Vagina (tissue), 2 donors: ENCODE measurements at regions not wholly inside any gene's neighbourhood (a gene's known extent, or its start where the extent isn't known, plus 50 kb on each side); places are given as distances from the start of the nearest gene placed in this dataset.

Source experiments
- DNase-seq, 2 donors: peaks; one replicate each; pipeline ENCODE4 v3.0.0-alpha.2; 2017; ENCODE audit errors: extremely low spot score in 2 of 2
- H3K27ac ChIP-seq: fragments of 200-600 bp; sonication (generic); one replicate; pipeline ENCODE4 v1.5.1; 2019
- H3K27me3 ChIP-seq: fragments of 200-600 bp; sonication (generic); one replicate; pipeline ENCODE4 v1.5.1; 2019
- H3K36me3 ChIP-seq, 2 donors: fragments of 200-600 bp; sonication (generic); one replicate each; pipeline ENCODE4 v1.5.1; 2017 to 2019
- H3K4me1 ChIP-seq: fragments of 200-600 bp; sonication (generic); one replicate; pipeline ENCODE4 v1.5.1; 2019
- H3K4me3 ChIP-seq, 2 donors: fragments of 200-600 bp; sonication (generic); 1 replicate in 1 of 2; 2 replicates in 1 of 2; pipeline ENCODE4 v1.5.1; 2016 to 2019
- H3K9me3 ChIP-seq: fragments of 200-600 bp; sonication (generic); one replicate; pipeline ENCODE4 v1.5.1; 2019
- POLR2A ChIP-seq, 2 donors: fragments of 450-650 bp; IDR thresholded peaks; one replicate each; pipeline ENCODE4 v1.6.1; 2017; ENCODE audit warnings: antibody characterized with exemption in 2 of 2, mild to moderate bottlenecking in 2 of 2, moderate library complexity in 2 of 2
- POLR2AphosphoS5 ChIP-seq, 2 donors: sonication (generic); formaldehyde crosslinking; IDR thresholded peaks; one replicate each; pipeline ENCODE4 v1.9.0; 2017; ENCODE audit warnings: antibody characterized with exemption in 2 of 2, mild to moderate bottlenecking in 2 of 2, low read depth in 1 of 2; ENCODE audit not compliant: insufficient read depth in 1 of 2
- intact Hi-C: fragments of 100-400 bp; cut with DNase I; formaldehyde crosslinking; loops from one replicate; pipeline ENCODE4 v1.15.1; 2023
- TF ChIP-seq, protein P1 (sequence below), 3 experiments: fragments of 450-650 bp in 2 of 3; fragments of 200-600 bp in 1 of 3; sonication (generic) in 1 of 3; IDR thresholded peaks; one replicate each; pipeline ENCODE4 v1.5.1; 2017 to 2019; ENCODE audit warnings: antibody characterized with exemption in 3 of 3, mild to moderate bottlenecking in 2 of 3, moderate library complexity in 2 of 3

- peak in 1 of 2 donors; percentile 25 for DNase-seq
- H3K27me3 ChIP-seq = no peaks in the 10 kb centered on the region
Measured at GRCh38 chr1:30612536-30613065, 110.8 kb downstream of the MATN1 start.

GRCh38 chr1:30611741-30612309 is 111.6 kb downstream of the MATN1 start:
- H3K36me3 ChIP-seq = no peaks in the 10 kb centered on the region
- H3K27me3 ChIP-seq = no peaks in the 10 kb centered on the region
- no peak overlapping the region for H3K27ac ChIP-seq
- no peaks in the 10 kb centered on the region for H3K4me1 ChIP-seq
- no peaks in the 10 kb centered on the region for H3K9me3 ChIP-seq
- intact Hi-C loops = no loop called here
- TF ChIP-seq, protein P1, sequence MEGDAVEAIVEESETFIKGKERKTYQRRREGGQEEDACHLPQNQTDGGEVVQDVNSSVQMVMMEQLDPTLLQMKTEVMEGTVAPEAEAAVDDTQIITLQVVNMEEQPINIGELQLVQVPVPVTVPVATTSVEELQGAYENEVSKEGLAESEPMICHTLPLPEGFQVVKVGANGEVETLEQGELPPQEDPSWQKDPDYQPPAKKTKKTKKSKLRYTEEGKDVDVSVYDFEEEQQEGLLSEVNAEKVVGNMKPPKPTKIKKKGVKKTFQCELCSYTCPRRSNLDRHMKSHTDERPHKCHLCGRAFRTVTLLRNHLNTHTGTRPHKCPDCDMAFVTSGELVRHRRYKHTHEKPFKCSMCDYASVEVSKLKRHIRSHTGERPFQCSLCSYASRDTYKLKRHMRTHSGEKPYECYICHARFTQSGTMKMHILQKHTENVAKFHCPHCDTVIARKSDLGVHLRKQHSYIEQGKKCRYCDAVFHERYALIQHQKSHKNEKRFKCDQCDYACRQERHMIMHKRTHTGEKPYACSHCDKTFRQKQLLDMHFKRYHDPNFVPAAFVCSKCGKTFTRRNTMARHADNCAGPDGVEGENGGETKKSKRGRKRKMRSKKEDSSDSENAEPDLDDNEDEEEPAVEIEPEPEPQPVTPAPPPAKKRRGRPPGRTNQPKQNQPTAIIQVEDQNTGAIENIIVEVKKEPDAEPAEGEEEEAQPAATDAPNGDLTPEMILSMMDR (IDR thresholded peaks at IDR 0.05) = no peak
- no peak for TF ChIP-seq POLR2AphosphoS5 (IDR thresholded peaks at IDR 0.05; ENCODE audit: insufficient read depth in 1 of 2, low read depth in 1 of 2)
- no peak for TF ChIP-seq POLR2A (IDR thresholded peaks at IDR 0.05)
- H3K4me3 ChIP-seq = no peak overlapping the region
- DNase-seq = peak; percentile 49 to 79

More at GRCh38 chr1:30612536-30613065, 110.8 kb downstream of the MATN1 start:
- H3K4me1 ChIP-seq = no peaks in the 10 kb centered on the region
- intact Hi-C loops = no loop called here
- no peaks in the 10 kb centered on the region for H3K36me3 ChIP-seq
- H3K27ac ChIP-seq = no peak overlapping the region
- H3K4me3 ChIP-seq = no peak overlapping the region
- TF ChIP-seq POLR2AphosphoS5 (IDR thresholded peaks at IDR 0.05; ENCODE audit: insufficient read depth in 1 of 2, low read depth in 1 of 2) = no peak
- TF ChIP-seq, protein P1 (IDR thresholded peaks at IDR 0.05) = no peak
- no peak for TF ChIP-seq POLR2A (IDR thresholded peaks at IDR 0.05)
- no peaks in the 10 kb centered on the region for H3K9me3 ChIP-seq

GRCh38 chr1:30610917-30611316 is 112.5 kb downstream of the MATN1 start:
- no peaks in the 10 kb centered on the region for H3K9me3 ChIP-seq
- H3K27ac ChIP-seq = no peak overlapping the region
- H3K27me3 ChIP-seq = no peaks in the 10 kb centered on the region
- no peaks in the 10 kb centered on the region for H3K36me3 ChIP-seq
- no peak for TF ChIP-seq POLR2AphosphoS5 (IDR thresholded peaks at IDR 0.05; ENCODE audit: insufficient read depth in 1 of 2, low read depth in 1 of 2)
- TF ChIP-seq, protein P1 (IDR thresholded peaks at IDR 0.05) = no peak
- no peak for TF ChIP-seq POLR2A (IDR thresholded peaks at IDR 0.05)
- no peak overlapping the region for H3K4me3 ChIP-seq
- H3K4me1 ChIP-seq = no peaks in the 10 kb centered on the region
- peak; percentile 54 to 64 for DNase-seq
- intact Hi-C loops = no loop called here

DNA sequence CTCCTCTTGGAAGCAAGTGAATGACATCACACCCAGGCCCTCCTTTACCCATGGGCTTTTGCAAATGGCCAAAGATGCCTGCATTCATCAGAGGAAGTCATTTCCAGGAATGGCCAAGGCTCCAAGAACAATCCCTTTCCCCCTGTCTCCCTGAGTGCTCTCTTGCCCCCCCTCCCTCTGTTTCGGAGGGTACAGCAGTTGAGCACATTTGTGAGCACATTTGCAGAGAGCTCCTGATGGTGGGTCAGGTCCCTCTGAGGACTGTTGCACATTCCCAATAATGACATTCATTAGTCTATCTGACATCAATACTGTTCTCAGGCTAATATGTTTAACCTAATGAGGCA is 113.4 kb downstream of the MATN1 start:
- intact Hi-C loops = no loop called here
- Histone ChIP-seq H3K4me1 (no peaks in the 10 kb centered on the region), H3K36me3 (no peaks in the 10 kb centered on the region), H3K9me3 (no peaks in the 10 kb centered on the region), H3K4me3 (no peak overlapping the region), H3K27me3 (no peaks in the 10 kb centered on the region), H3K27ac (no peak overlapping the region)
- DNase-seq = no peak
- TF ChIP-seq, protein P1 (IDR thresholded peaks at IDR 0.05) = no peak
- no peak for TF ChIP-seq POLR2AphosphoS5 (IDR thresholded peaks at IDR 0.05; ENCODE audit: insufficient read depth in 1 of 2, low read depth in 1 of 2)
- no peak for TF ChIP-seq POLR2A (IDR thresholded peaks at IDR 0.05)

GRCh38 chr1:30609336-30609998 is 113.9 kb downstream of the MATN1 start:
- Histone ChIP-seq H3K27ac (no peak overlapping the region), H3K9me3 (no peaks in the 10 kb centered on the region), H3K27me3 (no peaks in the 10 kb centered on the region), H3K4me3 (no peak overlapping the region), H3K4me1 (no peaks in the 10 kb centered on the region), H3K36me3 (no peaks in the 10 kb centered on the region)
- intact Hi-C loops = no loop called here
- DNase-seq = peak; percentile 71 to 74
- TF ChIP-seq, protein P1 (IDR thresholded peaks at IDR 0.05) = no peak
- no peak for TF ChIP-seq POLR2A (IDR thresholded peaks at IDR 0.05)
- TF ChIP-seq POLR2AphosphoS5 (IDR thresholded peaks at IDR 0.05; ENCODE audit: insufficient read depth in 1 of 2, low read depth in 1 of 2) = no peak
